ENCODE measurements at regions not wholly inside any gene's neighbourhood (a gene's known extent, or its start where the extent isn't known, plus 50 kb on each side); places are given as distances from the start of the nearest gene placed in this dataset.

GRCh38 chr17:13311306-13311705, 290.4 kb downstream of the HS3ST3A1 start:
- POLR2A ChIA-PET = no interaction called here

DNA sequence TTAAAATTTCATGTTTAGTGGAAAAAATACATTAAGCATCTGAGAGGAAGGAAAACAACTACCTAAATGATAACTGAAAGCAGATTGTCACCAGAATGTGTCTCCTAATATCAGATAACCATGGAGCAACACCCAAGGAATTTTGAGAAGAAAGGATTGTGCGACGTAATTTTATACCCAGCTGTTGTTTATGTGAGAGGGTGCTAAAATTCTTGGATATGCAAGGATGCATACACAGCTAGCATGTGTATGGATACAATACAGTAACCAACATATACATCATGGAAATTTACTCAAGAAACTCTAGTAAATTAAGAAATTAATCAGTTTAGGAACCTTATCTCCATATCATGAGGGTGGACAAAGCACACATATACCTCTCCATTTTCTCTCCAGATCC, 290.9 kb downstream of the HS3ST3A1 start:
- TF ChIP-seq ZNF274 (IDR thresholded peaks at IDR 0.05; ENCODE audit: low read length) = no peak
- TF ChIP-seq ZNF274 (tag by site-specific recombination; IDR thresholded peaks at IDR 0.05; ENCODE audit: borderline replicate concordance) = no peak
- TF ChIP-seq, protein P1, sequence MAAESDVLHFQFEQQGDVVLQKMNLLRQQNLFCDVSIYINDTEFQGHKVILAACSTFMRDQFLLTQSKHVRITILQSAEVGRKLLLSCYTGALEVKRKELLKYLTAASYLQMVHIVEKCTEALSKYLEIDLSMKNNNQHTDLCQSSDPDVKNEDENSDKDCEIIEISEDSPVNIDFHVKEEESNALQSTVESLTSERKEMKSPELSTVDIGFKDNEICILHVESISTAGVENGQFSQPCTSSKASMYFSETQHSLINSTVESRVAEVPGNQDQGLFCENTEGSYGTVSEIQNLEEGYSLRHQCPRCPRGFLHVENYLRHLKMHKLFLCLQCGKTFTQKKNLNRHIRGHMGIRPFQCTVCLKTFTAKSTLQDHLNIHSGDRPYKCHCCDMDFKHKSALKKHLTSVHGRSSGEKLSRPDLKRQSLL (tag by site-specific recombination; IDR thresholded peaks at IDR 0.05) = no peak
- no peak for TF ChIP-seq SALL2 (tag by site-specific recombination; IDR thresholded peaks at IDR 0.05; ENCODE audit: borderline replicate concordance)
- POLR2A ChIA-PET = no interaction called here
- CTCF ChIA-PET = no interaction called here

More at GRCh38 chr17:13311306-13311705, 290.4 kb downstream of the HS3ST3A1 start:
- H3K36me3 ChIP-seq (ENCODE audit: control insufficient read depth in 2 of 2, insufficient read depth in 1 of 2, low read length in 2 of 2) = no peaks in the 10 kb centered on the region
- no peak overlapping the region for H3K4me3 ChIP-seq (ENCODE audit: low read depth, low read length)
- CTCF ChIA-PET = interaction anchor here (1.1 kb wide), 1 partner anchor 196 kb away, joined by 4 read pairs; no protein-coding TSS in a partner anchor
- H3K4me1 ChIP-seq (ENCODE audit: control insufficient read depth, insufficient read depth, low read length) = no peaks in the 10 kb centered on the region
- no peak for TF ChIP-seq ZNF473 (tag by site-specific recombination; IDR thresholded peaks at IDR 0.05)
- TF ChIP-seq ZNF26 (tag by site-specific recombination; IDR thresholded peaks at IDR 0.05) = no peak
- no peak for TF ChIP-seq ZNF76 (tag by site-specific recombination; IDR thresholded peaks at IDR 0.05; ENCODE audit: borderline replicate concordance, low read depth)
- TF ChIP-seq, protein P2, sequence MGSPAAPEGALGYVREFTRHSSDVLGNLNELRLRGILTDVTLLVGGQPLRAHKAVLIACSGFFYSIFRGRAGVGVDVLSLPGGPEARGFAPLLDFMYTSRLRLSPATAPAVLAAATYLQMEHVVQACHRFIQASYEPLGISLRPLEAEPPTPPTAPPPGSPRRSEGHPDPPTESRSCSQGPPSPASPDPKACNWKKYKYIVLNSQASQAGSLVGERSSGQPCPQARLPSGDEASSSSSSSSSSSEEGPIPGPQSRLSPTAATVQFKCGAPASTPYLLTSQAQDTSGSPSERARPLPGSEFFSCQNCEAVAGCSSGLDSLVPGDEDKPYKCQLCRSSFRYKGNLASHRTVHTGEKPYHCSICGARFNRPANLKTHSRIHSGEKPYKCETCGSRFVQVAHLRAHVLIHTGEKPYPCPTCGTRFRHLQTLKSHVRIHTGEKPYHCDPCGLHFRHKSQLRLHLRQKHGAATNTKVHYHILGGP (tag by site-specific recombination; IDR thresholded peaks at IDR 0.05) = no peak
- TF ChIP-seq ZNF621 (tag by site-specific recombination; IDR thresholded peaks at IDR 0.05) = no peak
- no peaks in the 10 kb centered on the region; the same call in 1 of the 2 replicates for H3K9me3 ChIP-seq (ENCODE audit: control insufficient read depth, insufficient read depth, low read depth, low read length)
- no peak overlapping the region for H3K27ac ChIP-seq (ENCODE audit: extremely low read depth, low read depth, low read length)

GRCh38 chr17:13306310-13306962, 288.6 kb upstream of the ELAC2 start:
- Histone ChIP-seq H3K36me3 (ENCODE audit: control insufficient read depth in 2 of 2, insufficient read depth in 1 of 2, low read length in 2 of 2) (no peaks in the 10 kb centered on the region), H3K27ac (ENCODE audit: extremely low read depth, low read depth, low read length) (no peak overlapping the region), H3K4me3 (ENCODE audit: low read depth, low read length) (no peak overlapping the region), H3K4me1 (ENCODE audit: control insufficient read depth, insufficient read depth, low read length) (no peaks in the 10 kb centered on the region), H3K9me3 (ENCODE audit: control insufficient read depth, insufficient read depth, low read depth, low read length) (no peaks in the 10 kb centered on the region; the same call in 1 of the 2 replicates)
- ChIA-PET CTCF (interaction anchor here (0.7 to 2.1 kb wide), 11 partner anchors 8 to 1626 kb away, joined by 3 to 9 read pairs (median 3); no protein-coding TSS in a partner anchor), POLR2A (no interaction called here)
- TF ChIP-seq KLF16 (tag by site-specific recombination; IDR thresholded peaks at IDR 0.05) = no peak
- TF ChIP-seq KLF1 (tag by site-specific recombination; IDR thresholded peaks at IDR 0.05) = no peak
- no peak for TF ChIP-seq ZNF785 (tag by site-specific recombination; IDR thresholded peaks at IDR 0.05)
- TF ChIP-seq ZNF473 (tag by site-specific recombination; IDR thresholded peaks at IDR 0.05) = no peak
- TF ChIP-seq ZNF639 (tag by site-specific recombination; IDR thresholded peaks at IDR 0.05) = no peak
- TF ChIP-seq ZBTB10 (tag by site-specific recombination; IDR thresholded peaks at IDR 0.05) = no peak
- no peak for TF ChIP-seq ZNF621 (tag by site-specific recombination; IDR thresholded peaks at IDR 0.05)
- peak; percentile 43; the same call in 1 of the 2 replicates for TF ChIP-seq ZNF558 (tag by site-specific recombination; IDR thresholded peaks at IDR 0.05)
- peak; percentile 27; the same call in 1 of the 2 replicates for TF ChIP-seq ZNF24 (tag by site-specific recombination; IDR thresholded peaks at IDR 0.05)

More for the DNA sequence above, 290.9 kb downstream of the HS3ST3A1 start:
- Histone ChIP-seq H3K36me3 (ENCODE audit: control insufficient read depth in 2 of 2, insufficient read depth in 1 of 2, low read length in 2 of 2) (no peaks in the 10 kb centered on the region), H3K4me1 (ENCODE audit: control insufficient read depth, insufficient read depth, low read length) (no peaks in the 10 kb centered on the region), H3K9me3 (ENCODE audit: control insufficient read depth, insufficient read depth, low read depth, low read length) (no peaks in the 10 kb centered on the region; the same call in 1 of the 2 replicates), H3K4me3 (ENCODE audit: low read depth, low read length) (no peak overlapping the region), H3K27ac (ENCODE audit: extremely low read depth, low read depth, low read length) (no peak overlapping the region)
